H9 (cell line): ENCODE measurements at regions not wholly inside any gene's neighbourhood (a gene's known extent, or its start where the extent isn't known, plus 50 kb on each side); places are given as distances from the start of the nearest gene placed in this dataset.

ENCODE experiments used
- DNase-seq: peaks from one replicate; pipeline ENCODE4 v3.0.0-alpha.2; 2017
- H2AFZ ChIP-seq: one replicate; pipeline ENCODE4 v1.6.1; 2013; ENCODE audit warnings: mild to moderate bottlenecking, low read length, control low read depth, moderate library complexity
- H2AK5ac ChIP-seq: 2 replicates; pipeline ENCODE4 v1.6.1; 2013; ENCODE audit warnings: low read length, control low read depth, mixed read lengths; ENCODE audit not compliant: insufficient read length
- H2BK120ac ChIP-seq: one replicate; pipeline ENCODE4 v1.6.1; 2013; ENCODE audit warnings: low read depth, mild to moderate bottlenecking, low read length, control low read depth, inconsistent platforms; ENCODE audit not compliant: poor library complexity, severe bottlenecking
- H2BK12ac ChIP-seq: 2 replicates; pipeline ENCODE4 v1.6.1; 2013; ENCODE audit warnings: low read length, control low read depth, mixed read lengths, low read depth; ENCODE audit not compliant: insufficient read length
- H2BK15ac ChIP-seq: 2 replicates; pipeline ENCODE4 v1.6.1; 2013; ENCODE audit warnings: low read depth, low read length, control low read depth
- H2BK20ac ChIP-seq: one replicate; pipeline ENCODE4 v1.6.1; 2013; ENCODE audit warnings: low read depth, mild to moderate bottlenecking, low read length, control low read depth, inconsistent platforms; ENCODE audit not compliant: poor library complexity, severe bottlenecking
- H2BK5ac ChIP-seq: 2 replicates; pipeline ENCODE4 v1.6.1; 2013; ENCODE audit warnings: low read length, control low read depth, mixed read lengths; ENCODE audit not compliant: insufficient read length
- H3K14ac ChIP-seq: 2 replicates; pipeline ENCODE4 v1.6.1; 2013; ENCODE audit warnings: low read length, control low read depth; ENCODE audit not compliant: insufficient read depth
- H3K18ac ChIP-seq: 2 replicates; pipeline ENCODE4 v1.6.1; 2013; ENCODE audit warnings: low read depth, mild to moderate bottlenecking, mixed read lengths, low read length, control low read depth; ENCODE audit not compliant: insufficient read length
- H3K23ac ChIP-seq: 2 replicates; pipeline ENCODE4 v1.6.1; 2013; ENCODE audit warnings: low read length, control low read depth, mixed read lengths, low read depth; ENCODE audit not compliant: insufficient read length
- H3K23me2 ChIP-seq: 2 replicates; pipeline ENCODE4 v1.6.1; 2013; ENCODE audit warnings: low read depth, mild to moderate bottlenecking, mixed read lengths, low read length, control low read depth; ENCODE audit not compliant: insufficient read length, poor library complexity, severe bottlenecking
- H3K27ac ChIP-seq: 2 replicates; pipeline ENCODE4 v1.5.1; 2013; ENCODE audit warnings: low read length, control low read depth, mixed read lengths, low read depth; ENCODE audit not compliant: insufficient read length
- H3K27me3 ChIP-seq: 2 replicates; pipeline ENCODE4 v1.6.1; 2013; ENCODE audit warnings: low read length, control low read depth, inconsistent platforms; ENCODE audit not compliant: insufficient read depth
- H3K4ac ChIP-seq: 2 replicates; pipeline ENCODE4 v1.6.1; 2013; ENCODE audit warnings: low read depth, mild to moderate bottlenecking, control low read depth, inconsistent platforms, low read length, moderate library complexity
- H3K4me1 ChIP-seq: 2 replicates; pipeline ENCODE4 v1.6.1; 2013; ENCODE audit warnings: low read length, control low read depth, inconsistent platforms; ENCODE audit not compliant: insufficient read depth
- H3K4me2 ChIP-seq: 2 replicates; pipeline ENCODE4 v1.6.1; 2013; ENCODE audit warnings: low read length, control low read depth, mixed read lengths; ENCODE audit not compliant: insufficient read length, insufficient read depth
- H3K56ac ChIP-seq: 2 replicates; pipeline ENCODE4 v1.6.1; 2013; ENCODE audit warnings: low read depth, mild to moderate bottlenecking, mixed read lengths, low read length, control low read depth; ENCODE audit not compliant: insufficient read length
- H3K79me1 ChIP-seq: 2 replicates; pipeline ENCODE4 v1.6.1; 2013; ENCODE audit warnings: low read depth, mild to moderate bottlenecking, moderate library complexity, low read length, control low read depth, inconsistent platforms; ENCODE audit not compliant: insufficient read depth, poor library complexity, severe bottlenecking
- H3K79me2 ChIP-seq: 2 replicates; pipeline ENCODE4 v1.6.1; 2013; ENCODE audit warnings: low read length, control low read depth, inconsistent platforms; ENCODE audit not compliant: insufficient read depth
- H3K9ac ChIP-seq: 2 replicates; pipeline ENCODE4 v1.6.1; 2013; ENCODE audit warnings: low read length, control low read depth, mixed read lengths; ENCODE audit not compliant: insufficient read length; ENCODE audit errors: extremely low read depth
- H3K9me3 ChIP-seq: one replicate; pipeline ENCODE4 v1.6.1; 2013; ENCODE audit warnings: low read depth, low read length, inconsistent platforms; ENCODE audit not compliant: control insufficient read depth
- H3T11ph ChIP-seq: one replicate; pipeline ENCODE4 v1.6.1; 2013; ENCODE audit warnings: mild to moderate bottlenecking, low read length, control low read depth, inconsistent platforms
- H4K20me1 ChIP-seq: one replicate; pipeline ENCODE4 v1.6.1; 2013; ENCODE audit not compliant: control insufficient read depth, insufficient read length, insufficient read depth
- H4K5ac ChIP-seq: 2 replicates; pipeline ENCODE4 v1.6.1; 2013; ENCODE audit warnings: low read depth, mild to moderate bottlenecking, mixed read lengths, low read length, control low read depth; ENCODE audit not compliant: insufficient read length
- H4K8ac ChIP-seq: replicated peaks from 2 replicates; pipeline ENCODE4 v1.6.1; 2013; ENCODE audit warnings: low read length, control low read depth, mixed read lengths, low read depth; ENCODE audit not compliant: insufficient read length
- H4K91ac ChIP-seq: 2 replicates; pipeline ENCODE4 v1.6.1; 2013; ENCODE audit warnings: low read depth, mild to moderate bottlenecking, moderate library complexity, mixed read lengths, low read length, control low read depth; ENCODE audit not compliant: insufficient read length
- H3K27ac Mint-ChIP-seq, 3 experiments: 2 replicates in 2 of 3; 3 replicates in 1 of 3; pipeline ENCODE4 v1.8.0; 2020 to 2021; ENCODE audit warnings: mixed read lengths in 3 of 3, mild to moderate bottlenecking in 1 of 3, moderate library complexity in 1 of 3
- H3K27me3 Mint-ChIP-seq: 2 replicates; pipeline ENCODE4 v1.8.0; 2021; ENCODE audit warnings: low read depth, mild to moderate bottlenecking, moderate library complexity, mixed read lengths
- H3K36me3 Mint-ChIP-seq, 3 experiments: 2 replicates in 2 of 3; 3 replicates in 1 of 3; pipeline ENCODE4 v1.8.0; 2020 to 2021; ENCODE audit warnings: low read depth in 3 of 3, mixed read lengths in 3 of 3; ENCODE audit not compliant: insufficient read depth in 1 of 3
- H3K4me1 Mint-ChIP-seq, 2 experiments: 2 replicates each; pipeline ENCODE4 v1.8.0; 2020; ENCODE audit warnings: mixed read lengths in 2 of 2
- H3K4me3 Mint-ChIP-seq, 2 experiments: 2 replicates in 1 of 2; 3 replicates in 1 of 2; pipeline ENCODE4 v1.8.0; 2020 to 2021; ENCODE audit warnings: mild to moderate bottlenecking in 2 of 2, mixed read lengths in 2 of 2, moderate library complexity in 1 of 2
- H3K9me3 Mint-ChIP-seq, 2 experiments: 2 replicates in 1 of 2; 3 replicates in 1 of 2; pipeline ENCODE4 v1.8.0; 2020; ENCODE audit warnings: mild to moderate bottlenecking in 2 of 2, mixed read lengths in 2 of 2, moderate library complexity in 1 of 2
- TF ChIP-seq, protein P1 (sequence below): fragments of 200-600 bp; sonication (generic); conservative IDR thresholded peaks from 3 replicates; pipeline ENCODE4 v1.8.0; 2021; ENCODE audit warnings: antibody characterized with exemption, mild to moderate bottlenecking

DNA sequence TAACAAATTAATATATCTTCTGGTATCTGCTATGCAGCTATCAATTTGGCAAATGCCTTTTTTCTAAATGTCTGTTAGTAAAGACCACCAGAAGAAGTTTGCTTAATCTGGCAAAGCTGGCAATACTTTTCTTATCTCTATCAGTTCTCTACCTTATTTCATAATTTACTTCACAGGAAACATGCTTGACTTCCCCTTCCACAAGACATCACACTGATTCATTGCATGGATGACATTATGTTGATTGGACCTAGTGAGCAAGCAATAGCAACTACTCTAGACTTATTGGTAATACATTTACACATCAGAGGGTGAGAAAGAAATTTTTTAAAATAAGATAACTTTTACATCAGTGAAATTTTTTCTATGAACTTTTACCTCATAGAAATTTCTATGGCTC is 66.0 kb upstream of the RLIM start:
- H3K9ac ChIP-seq = no peak overlapping the region
- no peak overlapping the region for H4K8ac ChIP-seq
- no peak overlapping the region for H2BK12ac ChIP-seq
- TF ChIP-seq, protein P1, sequence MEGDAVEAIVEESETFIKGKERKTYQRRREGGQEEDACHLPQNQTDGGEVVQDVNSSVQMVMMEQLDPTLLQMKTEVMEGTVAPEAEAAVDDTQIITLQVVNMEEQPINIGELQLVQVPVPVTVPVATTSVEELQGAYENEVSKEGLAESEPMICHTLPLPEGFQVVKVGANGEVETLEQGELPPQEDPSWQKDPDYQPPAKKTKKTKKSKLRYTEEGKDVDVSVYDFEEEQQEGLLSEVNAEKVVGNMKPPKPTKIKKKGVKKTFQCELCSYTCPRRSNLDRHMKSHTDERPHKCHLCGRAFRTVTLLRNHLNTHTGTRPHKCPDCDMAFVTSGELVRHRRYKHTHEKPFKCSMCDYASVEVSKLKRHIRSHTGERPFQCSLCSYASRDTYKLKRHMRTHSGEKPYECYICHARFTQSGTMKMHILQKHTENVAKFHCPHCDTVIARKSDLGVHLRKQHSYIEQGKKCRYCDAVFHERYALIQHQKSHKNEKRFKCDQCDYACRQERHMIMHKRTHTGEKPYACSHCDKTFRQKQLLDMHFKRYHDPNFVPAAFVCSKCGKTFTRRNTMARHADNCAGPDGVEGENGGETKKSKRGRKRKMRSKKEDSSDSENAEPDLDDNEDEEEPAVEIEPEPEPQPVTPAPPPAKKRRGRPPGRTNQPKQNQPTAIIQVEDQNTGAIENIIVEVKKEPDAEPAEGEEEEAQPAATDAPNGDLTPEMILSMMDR = no peak
- no peak overlapping the region for H3K18ac ChIP-seq
- no peak overlapping the region for H3K27ac Mint-ChIP-seq
- no peaks in the 10 kb centered on the region for H3K79me2 ChIP-seq
- no peaks in the 10 kb centered on the region for H3K4me1 Mint-ChIP-seq
- no peak overlapping the region for H2BK15ac ChIP-seq
- no peak overlapping the region for H3T11ph ChIP-seq
- no peaks in the 10 kb centered on the region for H3K27me3 Mint-ChIP-seq
- no peaks in the 10 kb centered on the region for H4K20me1 ChIP-seq
- H4K91ac ChIP-seq = no peak overlapping the region
- no peaks in the 10 kb centered on the region for H3K79me1 ChIP-seq
- H2AFZ ChIP-seq = no peak overlapping the region
- no peak for DNase-seq
- no peak overlapping the region for H2AK5ac ChIP-seq
- H3K23me2 ChIP-seq = no peaks in the 10 kb centered on the region
- no peak overlapping the region for H2BK120ac ChIP-seq
- H3K4me1 ChIP-seq = no peaks in the 10 kb centered on the region
- peaks cover 14% of the 10 kb centered on the region for H3K9me3 ChIP-seq
- H3K56ac ChIP-seq = no peak overlapping the region
- H2BK5ac ChIP-seq = no peak overlapping the region
- H4K5ac ChIP-seq = no peak overlapping the region
- H2BK20ac ChIP-seq = no peak overlapping the region
- no peaks in the 10 kb centered on the region; a peak in 1 of 7 replicates for H3K36me3 Mint-ChIP-seq
- no peak overlapping the region for H3K23ac ChIP-seq
- peaks cover 45 to 57% of the 10 kb centered on the region in 2 experiments for H3K9me3 Mint-ChIP-seq
- no peaks in the 10 kb centered on the region for H3K27me3 ChIP-seq
- no peak overlapping the region for H3K27ac ChIP-seq
- H3K14ac ChIP-seq = no peak overlapping the region
- H3K4me2 ChIP-seq = no peak overlapping the region
- no peak overlapping the region for H3K4ac ChIP-seq
- no peak overlapping the region for H3K4me3 Mint-ChIP-seq
